Peyer's patch (tissue), 4 donors: ENCODE measurements at regions not wholly inside any gene's neighbourhood (a gene's known extent, or its start where the extent isn't known, plus 50 kb on each side); places are given as distances from the start of the nearest gene placed in this dataset.
A peak's percentile ranks its signal among the peaks of the same experiment; 100 is the strongest.

Experiments
- CTCF ChIP-seq, 6 experiments: fragments of 450-650 bp in 4 of 6; fragments of 200-600 bp in 2 of 6; sonication (generic) in 1 of 6; IDR thresholded peaks; one replicate each; pipeline ENCODE4 v1.5.1; 2017 to 2019; ENCODE audit warnings: antibody characterized with exemption in 6 of 6, mild to moderate bottlenecking in 3 of 6, moderate library complexity in 1 of 6
- POLR2A ChIP-seq, 2 donors: fragments of 450-650 bp; IDR thresholded peaks; one replicate each; pipeline ENCODE4 v1.5.1; 2017; ENCODE audit warnings: antibody characterized with exemption in 2 of 2, mild to moderate bottlenecking in 2 of 2, moderate library complexity in 2 of 2

DNA sequence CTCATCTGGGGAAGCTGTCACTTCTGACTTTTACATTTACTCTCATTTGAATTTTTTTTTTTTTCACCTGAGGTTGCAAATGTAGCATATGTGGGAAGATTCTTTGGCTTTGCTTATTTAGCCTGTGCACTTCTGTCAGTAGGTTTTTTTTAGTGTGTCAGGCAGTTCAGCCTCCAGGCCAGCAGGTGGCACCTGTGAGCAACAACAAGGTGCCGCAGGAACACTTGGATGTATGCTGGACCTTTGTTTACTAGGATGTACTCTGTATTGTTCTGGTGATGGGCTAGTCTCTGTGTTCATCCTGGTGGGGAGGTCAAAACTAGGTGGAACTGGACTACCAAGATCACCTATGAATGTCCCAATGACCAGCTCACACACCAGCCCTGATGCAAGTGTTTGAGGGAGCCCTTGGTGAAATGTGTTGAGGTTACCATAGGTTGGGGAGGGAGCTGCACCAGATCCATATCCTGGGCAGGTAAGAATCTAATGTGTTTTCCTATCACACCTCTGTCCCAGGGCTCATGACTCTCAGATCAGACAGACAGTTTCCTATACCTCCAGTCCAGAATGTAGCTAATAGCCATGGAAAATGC lies 618.2 kb downstream of the BRINP3 start:
- TF ChIP-seq POLR2A (IDR thresholded peaks at IDR 0.05) (no peak), CTCF (IDR thresholded peaks at IDR 0.05) (peak in 4 of 6 experiments; percentile 27 to 48 (median 36))
